ENCODE measurements at regions not wholly inside any gene's neighbourhood (a gene's known extent, or its start where the extent isn't known, plus 50 kb on each side); places are given as distances from the start of the nearest gene placed in this dataset.

GRCh38 chr3:162525771-162526170 is 1029.2 kb downstream of the OTOL1 start:
- Histone ChIP-seq H3K36me3 (ENCODE audit: control insufficient read depth in 1 of 2, insufficient read depth in 2 of 2, low read length in 2 of 2) (no peaks in the 10 kb centered on the region), H3K9ac (ENCODE audit: low read length) (no peak overlapping the region), H3K4me1 (ENCODE audit: control insufficient read depth in 1 of 2, insufficient read depth in 2 of 2, low read length in 2 of 2) (no peaks in the 10 kb centered on the region), H3K79me2 (ENCODE audit: insufficient read depth, low read length) (no peaks in the 10 kb centered on the region), H3K27ac (ENCODE audit: low read depth, low read length) (no peak overlapping the region), H2AFZ (ENCODE audit: low read depth, low read length, poor library complexity, severe bottlenecking) (no peak overlapping the region), H4K20me1 (ENCODE audit: insufficient read depth) (no peaks in the 10 kb centered on the region), H3K9me2 (ENCODE audit: insufficient read depth) (no peaks in the 10 kb centered on the region), H3K4me2 (ENCODE audit: low read length) (no peak overlapping the region), H3K9me3 (ENCODE audit: control insufficient read depth in 1 of 2, insufficient read depth in 1 of 2, low read depth in 1 of 2, low read length in 2 of 2) (no peaks in the 10 kb centered on the region), H3K4me3 (replicated peaks in 1 of 2; ENCODE audit: low read depth in 1 of 2, low read length in 2 of 2) (no peak overlapping the region), H3K27me3 (ENCODE audit: insufficient read depth, low read length) (no peaks in the 10 kb centered on the region)
- BruUV-seq (replicated peaks), result no TSS peak
- intact Hi-C loops (cut with micrococcal nuclease), result no loop called here
- no peak for TF ChIP-seq ZBTB33 (IDR thresholded peaks at IDR 0.05; ENCODE audit: extremely low read depth, insufficient replicate concordance, low read length)
- TF ChIP-seq CBX3 (IDR thresholded peaks at IDR 0.05; ENCODE audit: low read depth), result no peak
- no peak for TF ChIP-seq ZNF274 (IDR thresholded peaks at IDR 0.05; ENCODE audit: low read depth, low read length)
- no peak for TF ChIP-seq ATF3 (IDR thresholded peaks at IDR 0.05)
- no peak for TF ChIP-seq POLR2A (IDR thresholded peaks at IDR 0.05; ENCODE audit: borderline replicate concordance, extremely low read depth, insufficient read depth, insufficient read length)
- no peak for TF ChIP-seq CEBPB (IDR thresholded peaks at IDR 0.05; ENCODE audit: low read depth)
- TF ChIP-seq EGR1 (IDR thresholded peaks at IDR 0.05; ENCODE audit: low read depth), result no peak
- no peak for TF ChIP-seq SRF (IDR thresholded peaks at IDR 0.05; ENCODE audit: low read depth)
- no peak for TF ChIP-seq EZH2 (IDR thresholded peaks at IDR 0.05)
- no peak for TF ChIP-seq SP1 (IDR thresholded peaks at IDR 0.05; ENCODE audit: low read depth)
- no peak for TF ChIP-seq MAX (IDR thresholded peaks at IDR 0.05)
- TF ChIP-seq ZFX (IDR thresholded peaks at IDR 0.05), result no peak
- TF ChIP-seq REST (IDR thresholded peaks at IDR 0.05; ENCODE audit: low read depth), result no peak
- TF ChIP-seq TCF7L2 (IDR thresholded peaks at IDR 0.05; ENCODE audit: borderline replicate concordance, extremely low read depth, insufficient read depth, insufficient read length), result no peak
- no peak for TF ChIP-seq POLR2AphosphoS5 (IDR thresholded peaks at IDR 0.05; ENCODE audit: low read depth, low read length)
- TF ChIP-seq SIN3A (IDR thresholded peaks at IDR 0.05; ENCODE audit: low read depth), result no peak
- DNase-seq (ENCODE audit: low read depth, low spot score) (no peak), ATAC-seq (no peak)
- CTCF ChIA-PET, result no interaction called here
- RAD21 ChIA-PET (ENCODE audit: low non-redundant PET in 1 of 2, low total read pairs in 2 of 2, uncharacterized antibody in 2 of 2, unreplicated experiment in 2 of 2), result no interaction called here
- POLR2A ChIA-PET, result no interaction called here

All from HCT116 (cell line).